Upper lobe of right lung (tissue), 1 donor: ENCODE measurements at regions not wholly inside any gene's neighbourhood (a gene's known extent, or its start where the extent isn't known, plus 50 kb on each side); places are given as distances from the start of the nearest gene placed in this dataset.
"Not testable (repeated sequence)": the region's sequence is repeated elsewhere in the genome, so short reads cannot be mapped to it uniquely, and the experiment has no call there.

Source experiments
- ATAC-seq: fragments of 200-7000 bp; cut with Tn5 transposase; one replicate; pipeline ENCODE4 v1.9.1; 2020; ENCODE audit warnings: mild to moderate bottlenecking, moderate library complexity
- DNase-seq: peaks from one replicate; pipeline ENCODE4 v3.0.0-alpha.2; 2020
- H3K27ac ChIP-seq: fragments of 200-600 bp; one replicate; pipeline ENCODE4 v1.8.0; 2022
- H3K27me3 ChIP-seq: fragments of 200-600 bp; one replicate; pipeline ENCODE4 v1.8.0; 2022; ENCODE audit warnings: mild to moderate bottlenecking
- H3K36me3 ChIP-seq: fragments of 200-600 bp; one replicate; pipeline ENCODE4 v1.8.0; 2022
- H3K4me1 ChIP-seq: fragments of 200-600 bp; one replicate; pipeline ENCODE4 v1.8.0; 2022
- H3K4me3 ChIP-seq: fragments of 200-600 bp; one replicate; pipeline ENCODE4 v1.8.0; 2022; ENCODE audit warnings: mild to moderate bottlenecking
- H3K9me3 ChIP-seq: fragments of 200-600 bp; one replicate; pipeline ENCODE4 v1.8.0; 2022
- CTCF ChIP-seq: fragments of 200-600 bp; IDR thresholded peaks from one replicate; pipeline ENCODE4 v1.8.0; 2022; ENCODE audit warnings: antibody characterized with exemption
- intact Hi-C: fragments of 100-400 bp; cut with DNase I; formaldehyde crosslinking; loops from one replicate; pipeline ENCODE4 v1.11.0; 2022
- donor health status: DM: no; HTN: yes; CAD: no; lungs with severe emphysema.

GRCh38 chr6:37088897-37089296 is 81.1 kb upstream of the PIM1 start:
- ATAC-seq (no peak), DNase-seq (no peak)
- intact Hi-C loops, result no loop called here
- TF ChIP-seq CTCF, result no peak
- Histone ChIP-seq H3K27ac (no peak overlapping the region), H3K27me3 (no peaks in the 10 kb centered on the region), H3K9me3 (no peaks in the 10 kb centered on the region), H3K4me1 (peaks cover 5% of the 10 kb centered on the region), H3K4me3 (no peak overlapping the region), H3K36me3 (no peaks in the 10 kb centered on the region)

GRCh38 chr6:37089783-37090182 is 80.2 kb upstream of the PIM1 start:
- Histone ChIP-seq H3K36me3 (no peaks in the 10 kb centered on the region), H3K9me3 (no peaks in the 10 kb centered on the region), H3K27ac (no peak overlapping the region), H3K4me1 (no peaks in the 10 kb centered on the region), H3K27me3 (no peaks in the 10 kb centered on the region), H3K4me3 (no peak overlapping the region)
- intact Hi-C loops, result no loop called here
- DNase-seq, result no peak
- ATAC-seq, result no peak
- TF ChIP-seq CTCF, result no peak

GRCh38 chr6:37091104-37091503 is 78.8 kb upstream of the PIM1 start:
- ATAC-seq, H3K4me1 ChIP-seq, H3K27me3 ChIP-seq, intact Hi-C loops, H3K4me3 ChIP-seq, H3K9me3 ChIP-seq, H3K27ac ChIP-seq, DNase-seq, H3K36me3 ChIP-seq: not testable (repeated sequence)

GRCh38 chr6:37091586-37091985 is 78.4 kb upstream of the PIM1 start:
- ATAC-seq, H3K4me3 ChIP-seq, H3K4me1 ChIP-seq, H3K27me3 ChIP-seq, H3K36me3 ChIP-seq, DNase-seq, H3K27ac ChIP-seq, intact Hi-C loops, H3K9me3 ChIP-seq: not testable (repeated sequence)

- Histone ChIP-seq H3K4me3 (no peak overlapping the region), H3K27ac (no peak overlapping the region), H3K27me3 (no peaks in the 10 kb centered on the region), H3K36me3 (no peaks in the 10 kb centered on the region), H3K9me3 (no peaks in the 10 kb centered on the region), H3K4me1 (peaks cover 6% of the 10 kb centered on the region)
- DNase-seq (no peak), ATAC-seq (no peak)
- no peak for TF ChIP-seq CTCF
- intact Hi-C loops, result no loop called here
These were observed 76.8 kb upstream of the PIM1 start for GRCh38 chr6:37092923-37093727.

- no peak for ATAC-seq
- no peak for TF ChIP-seq CTCF
- no peak for DNase-seq
- H3K27ac ChIP-seq, result no peak overlapping the region
- peaks cover 6% of the 10 kb centered on the region for H3K4me1 ChIP-seq
- no peaks in the 10 kb centered on the region for H3K27me3 ChIP-seq
- intact Hi-C loops, result no loop called here
- H3K9me3 ChIP-seq, result no peaks in the 10 kb centered on the region
- H3K4me3 ChIP-seq, result no peak overlapping the region
- H3K36me3 ChIP-seq, result no peaks in the 10 kb centered on the region
These were observed 76.3 kb upstream of the PIM1 start for GRCh38 chr6:37093728-37094069.

- DNase-seq, result no peak
- no peaks in the 10 kb centered on the region for H3K27me3 ChIP-seq
- peaks cover 6% of the 10 kb centered on the region for H3K4me1 ChIP-seq
- intact Hi-C loops, result no loop called here
- no peak overlapping the region for H3K4me3 ChIP-seq
- peak; percentile 75 for ATAC-seq
- H3K36me3 ChIP-seq, result no peaks in the 10 kb centered on the region
- peak overlapping the region; percentile 17 for H3K27ac ChIP-seq
- H3K9me3 ChIP-seq, result no peaks in the 10 kb centered on the region
- TF ChIP-seq CTCF, result no peak
These were observed 74.0 kb upstream of the PIM1 start for GRCh38 chr6:37095997-37096396.
